ENCODE measurements at regions not wholly inside any gene's neighbourhood (a gene's known extent, or its start where the extent isn't known, plus 50 kb on each side); places are given as distances from the start of the nearest gene placed in this dataset.

DNA sequence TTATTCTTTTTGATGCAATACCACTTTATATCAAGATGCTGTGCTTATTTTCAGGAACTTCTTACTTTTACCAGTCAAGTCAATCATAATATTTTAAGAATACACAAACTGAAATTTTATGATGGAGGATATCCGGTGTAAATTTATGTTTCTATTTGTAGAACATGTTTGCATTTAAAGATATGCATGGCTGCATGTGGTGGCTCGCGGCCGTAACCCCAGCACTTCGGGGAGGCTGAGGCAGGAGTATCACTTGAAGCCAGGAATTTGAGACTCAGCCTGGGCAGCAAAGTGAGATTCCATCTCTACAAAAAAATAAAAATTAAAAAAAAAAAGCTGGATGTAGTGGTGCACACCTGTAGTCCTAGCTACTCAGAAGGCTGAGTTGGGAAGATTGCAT, 73.5 kb upstream of the ALDH1A1 start:
- Histone ChIP-seq H2AFZ (ENCODE audit: low read length) (no peak overlapping the region), H3K9me2 (ENCODE audit: insufficient read depth, low read length) (no peaks in the 10 kb centered on the region), H3K79me2 (ENCODE audit: insufficient read depth, low read depth, low read length) (no peaks in the 10 kb centered on the region), H3K27ac (ENCODE audit: low read depth, low read length, poor library complexity, severe bottlenecking) (no peak overlapping the region), H3K4me3 (ENCODE audit: low read depth, low read length, poor library complexity, severe bottlenecking) (no peak overlapping the region), H3K9me3 (ENCODE audit: low read length) (no peaks in the 10 kb centered on the region), H3K36me3 (ENCODE audit: insufficient read depth, low read length) (no peaks in the 10 kb centered on the region), H3K4me2 (ENCODE audit: low read length) (peak overlapping the region; percentile 29), H4K20me1 (ENCODE audit: insufficient read depth, low read length) (no peaks in the 10 kb centered on the region), H3K4me1 (ENCODE audit: insufficient read depth, low read length, poor library complexity, severe bottlenecking) (peaks cover 11% of the 10 kb centered on the region)
- ChIA-PET POLR2A (no interaction called here), CTCF (ENCODE audit: unreplicated experiment) (no interaction called here)
- intact Hi-C loops (cut with micrococcal nuclease; ENCODE audit: unreplicated experiment), result no loop called here
- no peak for TF ChIP-seq EZH2phosphoT487 (IDR thresholded peaks at IDR 0.05; ENCODE audit: borderline replicate concordance, low read depth, low read length)
- TF ChIP-seq, protein P1, sequence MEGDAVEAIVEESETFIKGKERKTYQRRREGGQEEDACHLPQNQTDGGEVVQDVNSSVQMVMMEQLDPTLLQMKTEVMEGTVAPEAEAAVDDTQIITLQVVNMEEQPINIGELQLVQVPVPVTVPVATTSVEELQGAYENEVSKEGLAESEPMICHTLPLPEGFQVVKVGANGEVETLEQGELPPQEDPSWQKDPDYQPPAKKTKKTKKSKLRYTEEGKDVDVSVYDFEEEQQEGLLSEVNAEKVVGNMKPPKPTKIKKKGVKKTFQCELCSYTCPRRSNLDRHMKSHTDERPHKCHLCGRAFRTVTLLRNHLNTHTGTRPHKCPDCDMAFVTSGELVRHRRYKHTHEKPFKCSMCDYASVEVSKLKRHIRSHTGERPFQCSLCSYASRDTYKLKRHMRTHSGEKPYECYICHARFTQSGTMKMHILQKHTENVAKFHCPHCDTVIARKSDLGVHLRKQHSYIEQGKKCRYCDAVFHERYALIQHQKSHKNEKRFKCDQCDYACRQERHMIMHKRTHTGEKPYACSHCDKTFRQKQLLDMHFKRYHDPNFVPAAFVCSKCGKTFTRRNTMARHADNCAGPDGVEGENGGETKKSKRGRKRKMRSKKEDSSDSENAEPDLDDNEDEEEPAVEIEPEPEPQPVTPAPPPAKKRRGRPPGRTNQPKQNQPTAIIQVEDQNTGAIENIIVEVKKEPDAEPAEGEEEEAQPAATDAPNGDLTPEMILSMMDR (conservative IDR thresholded peaks at IDR 0.05; ENCODE audit: low read length), result no peak
- no peak for DNase-seq (ENCODE audit: low spot score)
- no TSS peak for BruUV-seq (replicated peaks)

DNA sequence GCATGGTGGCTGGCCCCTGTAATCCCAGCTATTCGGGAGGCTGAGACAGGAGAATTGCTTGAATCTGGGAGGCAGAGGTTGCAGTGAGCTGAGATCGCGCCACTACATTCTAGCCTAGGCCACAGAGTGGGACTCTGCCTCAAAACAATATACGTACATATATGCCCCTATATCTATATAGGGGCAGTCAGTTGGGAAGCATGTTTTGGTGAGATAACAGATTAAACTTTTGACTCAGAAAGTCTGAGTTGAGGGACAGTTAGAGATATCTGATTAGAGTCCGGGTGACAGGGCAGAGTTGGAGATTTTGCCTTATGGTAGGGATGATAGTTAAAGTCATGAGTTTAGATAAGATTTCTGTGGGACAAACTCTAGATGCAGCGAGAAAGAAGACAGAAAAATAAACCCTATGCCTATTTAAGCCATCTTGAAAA, 71.8 kb upstream of the ALDH1A1 start:
- BruUV-seq (replicated peaks), result no TSS peak
- H3K79me2 ChIP-seq (ENCODE audit: insufficient read depth, low read depth, low read length), result no peaks in the 10 kb centered on the region
- ChIA-PET POLR2A (interaction anchor here (0.7 kb wide), 2 partner anchors 96 to 109 kb away, joined by 3 to 6 read pairs; no protein-coding TSS in a partner anchor), CTCF (ENCODE audit: unreplicated experiment) (no interaction called here)
- no peak overlapping the region for H3K4me2 ChIP-seq (ENCODE audit: low read length)
- H3K9me3 ChIP-seq (ENCODE audit: low read length), result no peaks in the 10 kb centered on the region
- no peaks in the 10 kb centered on the region for H3K36me3 ChIP-seq (ENCODE audit: insufficient read depth, low read length)
- H3K9me2 ChIP-seq (ENCODE audit: insufficient read depth, low read length), result no peaks in the 10 kb centered on the region
- no peaks in the 10 kb centered on the region for H4K20me1 ChIP-seq (ENCODE audit: insufficient read depth, low read length)
- intact Hi-C loops (cut with micrococcal nuclease; ENCODE audit: unreplicated experiment), result no loop called here
- H3K4me1 ChIP-seq (ENCODE audit: insufficient read depth, low read length, poor library complexity, severe bottlenecking), result peaks cover 11% of the 10 kb centered on the region
- H3K4me3 ChIP-seq (ENCODE audit: low read depth, low read length, poor library complexity, severe bottlenecking), result no peak overlapping the region
- TF ChIP-seq, protein P1 (conservative IDR thresholded peaks at IDR 0.05; ENCODE audit: low read length), result no peak
- DNase-seq (ENCODE audit: low spot score), result no peak
- no peak overlapping the region for H2AFZ ChIP-seq (ENCODE audit: low read length)
- no peak overlapping the region for H3K27ac ChIP-seq (ENCODE audit: low read depth, low read length, poor library complexity, severe bottlenecking)

DNA sequence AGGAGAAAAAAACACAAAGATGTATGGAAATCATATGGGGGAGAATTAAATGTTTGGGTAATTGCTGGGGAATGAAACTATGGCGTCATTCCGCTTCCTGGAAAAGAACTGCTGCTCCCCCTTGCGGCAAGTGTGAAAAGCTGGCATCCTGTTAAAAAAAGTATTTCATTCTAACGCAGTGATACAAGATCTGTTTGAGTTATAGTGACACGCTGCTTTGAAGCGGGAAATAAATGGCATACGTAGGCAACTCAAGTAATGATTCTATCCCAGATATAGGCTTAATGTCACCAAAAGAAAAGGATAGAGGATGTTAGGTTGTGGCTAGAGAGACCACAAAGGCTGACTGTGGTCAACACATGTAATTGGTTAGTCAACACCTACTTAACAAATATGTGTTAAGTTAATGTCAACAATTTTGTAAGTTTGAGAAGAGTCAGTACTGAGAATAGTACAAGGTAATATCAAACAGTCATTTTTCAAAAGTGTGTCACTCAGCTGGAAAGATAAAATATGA, 70.2 kb upstream of the ALDH1A1 start:
- Histone ChIP-seq H3K79me2 (ENCODE audit: insufficient read depth, low read depth, low read length) (no peaks in the 10 kb centered on the region), H3K4me1 (ENCODE audit: insufficient read depth, low read length, poor library complexity, severe bottlenecking) (peaks cover 11% of the 10 kb centered on the region), H3K4me2 (ENCODE audit: low read length) (no peak overlapping the region), H3K9me2 (ENCODE audit: insufficient read depth, low read length) (no peaks in the 10 kb centered on the region), H3K36me3 (ENCODE audit: insufficient read depth, low read length) (no peaks in the 10 kb centered on the region), H3K9me3 (ENCODE audit: low read length) (0 out of 2 replicates have a peak, but pooled peaks cover 2% of the 10 kb centered on the region), H4K20me1 (ENCODE audit: insufficient read depth, low read length) (no peaks in the 10 kb centered on the region), H3K27ac (ENCODE audit: low read depth, low read length, poor library complexity, severe bottlenecking) (no peak overlapping the region), H3K4me3 (ENCODE audit: low read depth, low read length, poor library complexity, severe bottlenecking) (no peak overlapping the region), H2AFZ (ENCODE audit: low read length) (no peak overlapping the region)
- TF ChIP-seq, protein P1 (conservative IDR thresholded peaks at IDR 0.05; ENCODE audit: low read length), result peak; percentile 75
- no peak for TF ChIP-seq EZH2phosphoT487 (IDR thresholded peaks at IDR 0.05; ENCODE audit: borderline replicate concordance, low read depth, low read length)
- POLR2A ChIA-PET, result no interaction called here
- intact Hi-C loops (cut with micrococcal nuclease; ENCODE audit: unreplicated experiment), result no loop called here
- peak; percentile 39 for DNase-seq (ENCODE audit: low spot score)
- CTCF ChIA-PET (ENCODE audit: unreplicated experiment), result no interaction called here
- BruUV-seq (replicated peaks), result no TSS peak
